ENCODE measurements at regions not wholly inside any gene's neighbourhood (a gene's known extent, or its start where the extent isn't known, plus 50 kb on each side); places are given as distances from the start of the nearest gene placed in this dataset.

- no peaks in the 10 kb centered on the region for H3K27me3 ChIP-seq (ENCODE audit: control insufficient read depth, insufficient read depth, low read length)
- no peaks in the 10 kb centered on the region for H3K36me3 ChIP-seq (ENCODE audit: control insufficient read depth, insufficient read depth, low read length)
- DNase-seq (ENCODE audit: low read depth), result no peak
- FAIRE-seq, result no peak
- H3K4me3 ChIP-seq (ENCODE audit: low read depth, low read length), result no peak overlapping the region
- no peak for TF ChIP-seq CTCF (IDR thresholded peaks at IDR 0.05; ENCODE audit: insufficient read depth, low read length, severe bottlenecking)
Observed at GRCh38 chr3:110774496-110775265, 296.9 kb upstream of the NECTIN3 start.

GRCh38 chr3:110779581-110779980, 292.0 kb upstream of the NECTIN3 start:
- no peak for DNase-seq (ENCODE audit: low read depth)
- no peaks in the 10 kb centered on the region for H3K27me3 ChIP-seq (ENCODE audit: control insufficient read depth, insufficient read depth, low read length)
- H3K4me3 ChIP-seq (ENCODE audit: low read depth, low read length), result no peak overlapping the region
- no peaks in the 10 kb centered on the region for H3K36me3 ChIP-seq (ENCODE audit: control insufficient read depth, insufficient read depth, low read length)
- FAIRE-seq, result no peak
- no peak for TF ChIP-seq CTCF (IDR thresholded peaks at IDR 0.05; ENCODE audit: insufficient read depth, low read length, severe bottlenecking)

GRCh38 chr3:110783541-110783940, 288.1 kb upstream of the NECTIN3 start:
- FAIRE-seq (no peak), DNase-seq (ENCODE audit: low read depth) (no peak)
- TF ChIP-seq CTCF (IDR thresholded peaks at IDR 0.05; ENCODE audit: insufficient read depth, low read length, severe bottlenecking), result no peak
- H3K36me3 ChIP-seq (ENCODE audit: control insufficient read depth, insufficient read depth, low read length), result no peaks in the 10 kb centered on the region
- H3K4me3 ChIP-seq (ENCODE audit: low read depth, low read length), result no peak overlapping the region
- H3K27me3 ChIP-seq (ENCODE audit: control insufficient read depth, insufficient read depth, low read length), result no peaks in the 10 kb centered on the region

- no peak for FAIRE-seq
- Histone ChIP-seq H3K36me3 (ENCODE audit: control insufficient read depth, insufficient read depth, low read length) (no peaks in the 10 kb centered on the region), H3K27me3 (ENCODE audit: control insufficient read depth, insufficient read depth, low read length) (no peaks in the 10 kb centered on the region), H3K4me3 (ENCODE audit: low read depth, low read length) (no peak overlapping the region)
- no peak for TF ChIP-seq CTCF (IDR thresholded peaks at IDR 0.05; ENCODE audit: insufficient read depth, low read length, severe bottlenecking)
- no peak for DNase-seq (ENCODE audit: low read depth)
Observed at GRCh38 chr3:110788794-110789193, 282.8 kb upstream of the NECTIN3 start.

- no peak for DNase-seq (ENCODE audit: low read depth)
- no peak for FAIRE-seq
- Histone ChIP-seq H3K4me3 (ENCODE audit: low read depth, low read length) (no peak overlapping the region), H3K27me3 (ENCODE audit: control insufficient read depth, insufficient read depth, low read length) (no peaks in the 10 kb centered on the region), H3K36me3 (ENCODE audit: control insufficient read depth, insufficient read depth, low read length) (no peaks in the 10 kb centered on the region)
- TF ChIP-seq CTCF (IDR thresholded peaks at IDR 0.05; ENCODE audit: insufficient read depth, low read length, severe bottlenecking), result no peak
Observed at GRCh38 chr3:110789315-110789714, 282.3 kb upstream of the NECTIN3 start.

GRCh38 chr3:110790631-110791030, 281.0 kb upstream of the NECTIN3 start:
- DNase-seq (ENCODE audit: low read depth), result no peak
- no peak overlapping the region for H3K4me3 ChIP-seq (ENCODE audit: low read depth, low read length)
- H3K27me3 ChIP-seq (ENCODE audit: control insufficient read depth, insufficient read depth, low read length), result no peaks in the 10 kb centered on the region
- no peaks in the 10 kb centered on the region for H3K36me3 ChIP-seq (ENCODE audit: control insufficient read depth, insufficient read depth, low read length)
- no peak for TF ChIP-seq CTCF (IDR thresholded peaks at IDR 0.05; ENCODE audit: insufficient read depth, low read length, severe bottlenecking)
- FAIRE-seq, result no peak

All from bronchial epithelial cell (primary cell).